HCT116 (cell line): ENCODE measurements at regions not wholly inside any gene's neighbourhood (a gene's known extent, or its start where the extent isn't known, plus 50 kb on each side); places are given as distances from the start of the nearest gene placed in this dataset.

Experiments used
- ATAC-seq: fragments of 200-7000 bp; cut with Tn5 transposase; 2 replicates; pipeline ENCODE4 v1.9.1; 2020; ENCODE audit warnings: mild to moderate bottlenecking, moderate library complexity
- BruUV-seq: library from RNA; stranded (reverse); fragments of 400-500 nt; replicated peaks from 2 replicates; lab custom pipeline; 2021; lab: Mats Ljungman, UMichigan
- CTCF ChIA-PET: fragments of 300-600 bp; sonication (Branson Sonifier 250); formaldehyde crosslinking; loops from one replicate; lab custom pipeline; 2021; ENCODE audit warnings: antibody characterized with exemption; lab: Charles Lee
- POLR2A ChIA-PET: fragments of 300-600, 350-600 bp; sonication (Branson Sonifier 250); formaldehyde crosslinking; loops from one replicate; lab custom pipeline; 2021; ENCODE audit warnings: antibody characterized with exemption; lab: Charles Lee
- RAD21 ChIA-PET, 2 experiments: fragments of 300-600 bp; sonication (Branson Sonifier 250); formaldehyde crosslinking; loops; one replicate each; lab custom pipeline; 2023; ENCODE audit warnings: low total read pairs in 2 of 2; ENCODE audit not compliant: uncharacterized antibody in 2 of 2, unreplicated experiment in 2 of 2, low non-redundant PET in 1 of 2; lab: Charles Lee
- DNase-seq: peaks from one replicate; pipeline ENCODE4 v3.0.0-alpha.2; 2010; ENCODE audit warnings: low read depth, low spot score
- H2AFZ ChIP-seq: fragments of 200-600 bp; shearing (Covaris generic), sonication (generic); 2 replicates; pipeline ENCODE4 v1.6.1; 2017; ENCODE audit warnings: low read depth, mixed run types, mixed read lengths, antibody characterized with exemption, low read length; ENCODE audit not compliant: poor library complexity, severe bottlenecking
- H3K27ac ChIP-seq: 2 replicates; pipeline ENCODE4 v1.5.1; 2012; ENCODE audit warnings: low read depth, low read length
- H3K27me3 ChIP-seq: fragments of 200-600 bp; sonication (generic); 2 replicates; pipeline ENCODE4 v1.6.1; 2016; ENCODE audit warnings: mixed run types, low read length, mixed read lengths; ENCODE audit not compliant: insufficient read depth
- H3K36me3 ChIP-seq, 2 experiments: fragments of 200-500 bp in 1 of 2; fragments of 200-600 bp in 1 of 2; sonication (Bioruptor generic) in 1 of 2; sonication (generic) in 1 of 2; 2 replicates each; pipeline versions ENCODE4 v1.5.1 to v1.6.1; 2014 to 2016; ENCODE audit warnings: low read length in 2 of 2, inconsistent platforms in 1 of 2, mixed read lengths in 1 of 2, mixed run types in 1 of 2; ENCODE audit not compliant: insufficient read depth in 2 of 2, control insufficient read depth in 1 of 2
- H3K4me1 ChIP-seq, 2 experiments: fragments of 200-600 bp in 1 of 2; sonication (generic) in 1 of 2; 2 replicates each; pipeline versions ENCODE4 v1.5.1 to v1.6.1; 2012 to 2017; ENCODE audit warnings: low read length in 2 of 2, inconsistent platforms in 1 of 2, mild to moderate bottlenecking in 1 of 2, mixed read lengths in 1 of 2, mixed run types in 1 of 2, moderate library complexity in 1 of 2; ENCODE audit not compliant: insufficient read depth in 2 of 2, control insufficient read depth in 1 of 2
- H3K4me2 ChIP-seq: fragments of 200-600 bp; sonication (generic); 2 replicates; pipeline ENCODE4 v1.6.1; 2017; ENCODE audit warnings: mixed run types, low read length, mixed read lengths
- H3K4me3 ChIP-seq, 2 experiments: fragments of 200-600 bp in 1 of 2; sonication (generic) in 1 of 2; replicated peaks in 1 of 2; 2 replicates each; pipeline ENCODE4 v1.5.1; 2011 to 2016; ENCODE audit warnings: low read length in 2 of 2, control low read depth in 1 of 2, low read depth in 1 of 2, mild to moderate bottlenecking in 1 of 2, mixed read lengths in 1 of 2, mixed run types in 1 of 2
- H3K79me2 ChIP-seq: fragments of 200-600 bp; sonication (generic); 2 replicates; pipeline ENCODE4 v1.6.1; 2017; ENCODE audit warnings: mild to moderate bottlenecking, mixed run types, low read length, moderate library complexity, mixed read lengths; ENCODE audit not compliant: insufficient read depth
- H3K9ac ChIP-seq: fragments of 200-600 bp; sonication (generic); 2 replicates; pipeline ENCODE4 v1.6.1; 2016; ENCODE audit warnings: low read length, mixed read lengths
- H3K9me2 ChIP-seq: fragments of 200-600 bp; sonication (generic), shearing (Covaris generic); 2 replicates; pipeline ENCODE4 v1.6.1; 2017; ENCODE audit warnings: mixed run types, mild to moderate bottlenecking, moderate library complexity; ENCODE audit not compliant: insufficient read depth
- H3K9me3 ChIP-seq, 2 experiments: fragments of 200-500 bp in 1 of 2; fragments of 200-600 bp in 1 of 2; sonication (Bioruptor generic) in 1 of 2; sonication (generic) in 1 of 2; 2 replicates each; pipeline ENCODE4 v1.6.1; 2014 to 2017; ENCODE audit warnings: low read length in 2 of 2, mixed read lengths in 2 of 2, inconsistent platforms in 1 of 2, low read depth in 1 of 2, mild to moderate bottlenecking in 1 of 2, mixed run types in 1 of 2, moderate library complexity in 1 of 2; ENCODE audit not compliant: control insufficient read depth in 1 of 2, insufficient read depth in 1 of 2
- H4K20me1 ChIP-seq: fragments of 200-600 bp; sonication (generic), shearing (Covaris generic); 2 replicates; pipeline ENCODE4 v1.6.1; 2017; ENCODE audit warnings: mixed run types, mild to moderate bottlenecking, moderate library complexity; ENCODE audit not compliant: insufficient read depth
- CEBPB ChIP-seq: IDR thresholded peaks from 2 replicates; pipeline ENCODE4 v1.6.1; 2012; ENCODE audit warnings: low read depth
- FOSL1 ChIP-seq: IDR thresholded peaks from 2 replicates; pipeline ENCODE4 v1.6.1; 2012; ENCODE audit warnings: low read depth
- JUND ChIP-seq: IDR thresholded peaks from 2 replicates; pipeline ENCODE4 v1.6.1; 2012
- SP1 ChIP-seq: IDR thresholded peaks from 2 replicates; pipeline ENCODE4 v1.6.1; 2012; ENCODE audit warnings: low read depth
- TCF7L2 ChIP-seq: IDR thresholded peaks from 2 replicates; pipeline ENCODE4 v1.7.0; 2011; ENCODE audit warnings: borderline replicate concordance, inconsistent platforms; ENCODE audit not compliant: insufficient read depth, insufficient read length; ENCODE audit errors: extremely low read depth
- intact Hi-C: fragments of 100-400 bp; cut with micrococcal nuclease; formaldehyde crosslinking; loops from 2 replicates; pipeline ENCODE4 v1.10.0; 2022
- TF ChIP-seq, protein P1 (sequence below): IDR thresholded peaks from 2 replicates; pipeline ENCODE4 v1.6.1; 2011; ENCODE audit warnings: mild to moderate bottlenecking, low read length, moderate library complexity; ENCODE audit not compliant: insufficient replicate concordance; ENCODE audit errors: extremely low read depth
- TF ChIP-seq, protein P2 (sequence below): IDR thresholded peaks from 2 replicates; pipeline ENCODE4 v1.6.1; 2012

GRCh38 chr7:113649556-113649955 lies 269.3 kb downstream of the PPP1R3A start (continued):
- TF ChIP-seq, protein P1, sequence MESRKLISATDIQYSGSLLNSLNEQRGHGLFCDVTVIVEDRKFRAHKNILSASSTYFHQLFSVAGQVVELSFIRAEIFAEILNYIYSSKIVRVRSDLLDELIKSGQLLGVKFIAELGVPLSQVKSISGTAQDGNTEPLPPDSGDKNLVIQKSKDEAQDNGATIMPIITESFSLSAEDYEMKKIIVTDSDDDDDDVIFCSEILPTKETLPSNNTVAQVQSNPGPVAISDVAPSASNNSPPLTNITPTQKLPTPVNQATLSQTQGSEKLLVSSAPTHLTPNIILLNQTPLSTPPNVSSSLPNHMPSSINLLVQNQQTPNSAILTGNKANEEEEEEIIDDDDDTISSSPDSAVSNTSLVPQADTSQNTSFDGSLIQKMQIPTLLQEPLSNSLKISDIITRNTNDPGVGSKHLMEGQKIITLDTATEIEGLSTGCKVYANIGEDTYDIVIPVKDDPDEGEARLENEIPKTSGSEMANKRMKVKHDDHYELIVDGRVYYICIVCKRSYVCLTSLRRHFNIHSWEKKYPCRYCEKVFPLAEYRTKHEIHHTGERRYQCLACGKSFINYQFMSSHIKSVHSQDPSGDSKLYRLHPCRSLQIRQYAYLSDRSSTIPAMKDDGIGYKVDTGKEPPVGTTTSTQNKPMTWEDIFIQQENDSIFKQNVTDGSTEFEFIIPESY, result no peak
- TF ChIP-seq, all 23 proteins: peak for 0

GRCh38 chr7:113639221-113639620 lies 279.6 kb downstream of the PPP1R3A start:
- Histone ChIP-seq H3K36me3 (no peaks in the 10 kb centered on the region), H3K9ac (no peak overlapping the region), H3K4me1 (peaks cover 0 to 6% of the 10 kb centered on the region in 2 experiments; a peak in 2 of 4 replicates), H3K9me3 (no peaks in the 10 kb centered on the region), H4K20me1 (no peaks in the 10 kb centered on the region), H3K79me2 (no peaks in the 10 kb centered on the region), H3K9me2 (no peaks in the 10 kb centered on the region; the same call in 1 of the 2 replicates), H3K27ac (no peak overlapping the region), H2AFZ (no peak overlapping the region), H3K4me3 (no peak overlapping the region), H3K4me2 (no peak overlapping the region), H3K27me3 (no peaks in the 10 kb centered on the region)
- DNase-seq (no peak), ATAC-seq (no peak)
- POLR2A ChIA-PET, result no interaction called here
- BruUV-seq, result no TSS peak
- CTCF ChIA-PET, result no interaction called here
- RAD21 ChIA-PET, result no interaction called here
- intact Hi-C loops, result no loop called here
- no peak for TF ChIP-seq CEBPB
- TF ChIP-seq TCF7L2, result no peak
- TF ChIP-seq JUND, result no peak
- no peak for TF ChIP-seq SP1
- no peak for TF ChIP-seq FOSL1
- TF ChIP-seq, protein P2, sequence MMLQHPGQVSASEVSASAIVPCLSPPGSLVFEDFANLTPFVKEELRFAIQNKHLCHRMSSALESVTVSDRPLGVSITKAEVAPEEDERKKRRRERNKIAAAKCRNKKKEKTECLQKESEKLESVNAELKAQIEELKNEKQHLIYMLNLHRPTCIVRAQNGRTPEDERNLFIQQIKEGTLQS, result no peak
